ENCODE measurements at regions not wholly inside any gene's neighbourhood (a gene's known extent, or its start where the extent isn't known, plus 50 kb on each side); places are given as distances from the start of the nearest gene placed in this dataset.
"Not testable (repeated sequence)": the region's sequence is repeated elsewhere in the genome, so short reads cannot be mapped to it uniquely, and the experiment has no call there.

DNA sequence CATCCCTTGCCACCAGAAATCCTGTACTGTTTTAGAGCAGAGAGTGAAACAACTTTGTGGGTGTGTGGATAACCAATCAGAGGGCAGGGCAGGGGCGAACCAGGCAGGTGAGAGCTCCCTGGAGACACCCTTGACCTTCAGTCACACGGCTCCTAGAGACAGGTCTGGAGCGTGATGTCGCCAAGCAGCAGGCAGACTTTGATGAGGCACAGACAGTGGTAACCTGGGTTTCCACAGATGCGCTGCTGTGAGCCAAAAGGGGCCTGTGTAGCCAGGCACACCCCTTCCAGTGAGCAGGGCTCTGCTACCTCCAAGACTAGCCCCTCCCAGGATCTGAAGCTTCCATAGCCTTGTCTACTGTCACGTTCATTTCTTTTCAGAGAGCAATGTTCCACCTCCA lies 317.8 kb upstream of the ADCY2 start:
- DNase-seq: no peak

DNA sequence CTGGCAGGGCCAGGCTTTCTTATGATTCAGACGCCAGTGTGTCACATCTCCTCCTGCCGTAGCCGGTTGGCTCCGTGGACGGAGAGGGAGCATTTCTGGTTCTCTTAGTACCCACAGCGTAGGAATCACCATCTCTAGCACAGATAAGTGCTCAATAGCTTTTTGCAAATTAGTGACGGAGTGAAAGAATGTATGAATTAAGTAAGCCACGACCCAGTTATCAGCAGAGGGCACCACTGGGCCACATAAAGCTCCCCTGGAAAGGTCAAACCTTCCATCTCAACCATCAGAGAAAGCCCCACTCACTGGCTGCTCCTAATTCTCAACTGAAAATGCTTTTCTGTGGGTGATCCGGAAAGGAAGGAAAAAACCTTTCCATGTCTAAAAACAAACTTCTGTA lies 317.0 kb upstream of the ADCY2 start:
- peak in 4 of 56 donors; percentile 3 to 12 (median 8) for DNase-seq

DNA sequence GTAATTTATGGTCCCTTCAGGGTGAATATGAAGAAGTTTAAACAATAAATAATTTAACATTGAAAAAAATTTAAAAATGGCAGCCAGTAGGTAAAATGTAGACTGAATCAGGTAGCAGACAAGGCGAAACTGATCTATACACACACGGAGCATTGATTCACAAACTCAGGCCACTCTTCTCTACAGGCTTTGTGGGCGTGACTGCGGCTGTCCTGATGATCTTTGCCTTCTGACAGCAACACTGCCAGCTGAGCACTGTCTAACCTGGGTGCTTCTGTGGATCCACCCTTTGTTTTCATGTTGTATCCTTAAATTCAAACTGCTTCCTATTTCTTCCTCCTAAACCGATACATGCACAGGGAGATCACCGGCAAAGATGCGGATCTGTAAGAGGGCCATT lies 315.4 kb upstream of the ADCY2 start:
- no peak for DNase-seq

DNA sequence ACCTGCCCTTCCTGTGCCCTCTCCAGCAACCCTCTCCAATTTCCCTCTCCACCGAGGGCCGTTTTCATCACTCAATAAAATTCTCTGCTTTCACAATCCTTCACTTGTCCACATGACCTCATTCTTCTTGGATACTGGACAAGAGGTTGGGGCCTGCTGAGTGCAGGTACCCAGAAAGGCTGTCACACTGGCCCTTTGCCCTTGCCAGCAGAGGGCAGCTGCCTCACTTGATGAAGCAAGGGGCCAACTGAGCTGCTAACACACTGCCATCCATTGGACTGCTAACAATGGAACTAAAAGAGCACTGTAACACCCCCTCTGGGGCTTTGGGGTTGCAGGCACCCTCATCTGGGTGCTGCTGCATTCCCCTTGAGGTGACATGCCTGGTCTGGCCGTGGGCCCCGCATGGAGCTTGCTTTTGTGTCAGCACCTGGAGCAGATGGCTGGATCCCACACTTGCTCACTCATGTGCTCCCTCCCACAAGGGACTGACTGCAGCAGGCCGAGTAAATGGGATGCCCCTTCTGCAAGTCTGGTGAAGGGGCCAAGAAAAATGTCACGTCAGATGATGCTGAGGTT lies 308.1 kb upstream of the ADCY2 start:
- no peak for DNase-seq

DNA sequence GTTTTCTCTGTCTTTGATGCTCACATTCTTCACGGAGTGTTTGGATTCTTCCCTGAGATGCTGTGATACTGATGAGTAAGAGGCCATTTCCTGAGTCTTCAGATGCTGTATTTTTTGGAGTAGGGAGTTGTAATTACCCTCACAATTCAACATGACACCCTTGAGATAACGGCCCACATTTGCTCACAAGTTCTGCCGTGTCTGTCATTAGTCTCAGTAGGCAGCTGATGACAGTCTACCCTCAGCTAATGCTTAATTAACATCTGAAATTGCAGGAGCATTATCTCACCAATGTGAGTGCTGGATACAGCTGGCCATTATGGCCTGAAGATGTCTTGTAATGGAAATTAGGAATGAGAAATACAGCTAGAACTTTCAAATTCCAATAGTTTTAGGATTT lies 307.1 kb upstream of the ADCY2 start:
- no peak for DNase-seq

DNA sequence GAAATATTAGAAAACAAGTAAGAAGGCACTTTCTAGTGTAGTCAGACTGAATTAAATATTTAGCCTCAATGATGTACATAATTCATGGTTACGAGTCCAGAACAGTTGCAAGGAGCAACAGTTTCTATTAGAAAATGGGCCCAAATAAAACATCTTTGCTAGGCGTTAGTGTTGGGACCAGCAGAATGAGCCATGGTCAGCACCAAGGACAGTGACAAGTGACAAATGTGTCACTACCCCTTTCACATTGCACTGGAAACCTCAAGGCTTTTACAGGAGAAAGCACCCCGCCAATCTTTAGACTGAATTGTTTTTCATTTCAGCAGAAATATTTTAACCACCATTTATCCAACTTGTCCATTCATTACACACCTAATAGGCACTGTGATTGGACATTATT lies 301.3 kb upstream of the ADCY2 start:
- DNase-seq: no peak

DNA sequence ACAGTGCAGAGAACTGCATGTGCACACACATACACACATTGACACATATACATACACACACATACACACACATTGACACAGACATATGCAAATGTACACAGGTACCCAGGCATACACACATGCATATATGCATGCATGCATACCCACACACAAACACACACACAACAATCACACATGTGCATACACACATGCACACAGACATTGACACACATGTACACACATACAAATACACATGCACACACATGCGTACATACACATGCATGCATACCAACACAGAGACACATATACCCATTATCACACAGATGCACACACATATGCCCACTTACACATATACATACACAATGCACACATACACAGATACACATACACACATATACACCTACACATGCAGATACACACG lies 299.6 kb upstream of the ADCY2 start:
- no peak for DNase-seq

DNA sequence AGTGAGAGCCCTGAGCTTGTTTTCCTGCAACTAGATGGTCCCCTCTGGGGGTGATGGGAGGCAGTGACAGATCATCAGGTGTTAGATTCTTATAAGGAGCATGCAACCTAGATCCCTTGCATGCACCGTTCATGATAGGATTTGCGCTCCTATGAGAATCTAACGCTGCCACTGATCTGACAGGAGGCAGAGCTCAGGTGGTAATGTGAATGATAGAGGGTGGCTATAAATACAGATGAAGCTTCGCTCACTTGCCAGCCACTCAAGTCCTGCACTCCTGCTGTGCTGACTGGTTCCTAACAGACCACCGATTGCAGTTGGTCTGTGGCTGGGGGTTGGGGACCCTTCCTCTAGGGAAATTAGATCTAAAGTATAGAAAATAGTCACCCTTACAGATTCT lies 290.6 kb upstream of the ADCY2 start:
- no peak for DNase-seq

DNA sequence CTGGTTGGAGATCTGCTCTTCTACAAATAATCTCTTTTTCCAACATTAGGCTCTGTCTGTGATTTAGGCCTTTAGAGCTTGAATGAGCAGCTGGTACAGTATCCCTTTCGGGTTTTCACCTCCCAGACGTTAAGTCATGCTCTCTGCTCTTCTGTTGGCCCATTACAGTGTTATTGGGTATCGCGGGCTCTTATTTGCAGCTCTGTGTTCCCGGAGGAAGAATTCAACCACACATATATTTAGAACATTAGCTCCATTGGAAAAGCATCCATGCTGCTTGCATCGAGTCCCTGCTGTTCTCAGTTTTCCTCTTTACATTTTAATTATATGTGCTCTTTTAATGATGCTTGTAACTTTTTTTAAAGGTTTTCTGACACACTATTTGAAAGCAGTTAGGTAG lies 278.0 kb upstream of the ADCY2 start:
- DNase-seq: no peak

DNA sequence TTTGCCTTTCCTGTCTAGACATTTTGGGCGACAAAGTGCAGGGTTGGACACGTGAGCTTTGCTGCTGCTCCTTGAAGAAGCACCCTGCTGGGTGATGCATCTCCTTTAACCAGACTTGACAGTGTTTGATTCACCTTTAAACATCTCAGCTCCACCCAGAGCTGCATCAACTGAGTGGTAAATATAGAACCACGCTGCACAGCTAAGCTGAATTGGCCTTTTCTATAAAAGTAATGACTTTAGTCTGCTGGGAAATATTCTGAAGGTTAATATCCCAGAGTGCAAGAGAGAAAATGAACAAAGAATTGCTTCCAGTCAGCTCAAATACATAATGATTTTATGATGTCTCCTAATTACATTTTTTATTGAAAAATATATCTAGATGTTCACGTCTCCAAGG lies 264.3 kb upstream of the ADCY2 start:
- DNase-seq: no peak

DNA sequence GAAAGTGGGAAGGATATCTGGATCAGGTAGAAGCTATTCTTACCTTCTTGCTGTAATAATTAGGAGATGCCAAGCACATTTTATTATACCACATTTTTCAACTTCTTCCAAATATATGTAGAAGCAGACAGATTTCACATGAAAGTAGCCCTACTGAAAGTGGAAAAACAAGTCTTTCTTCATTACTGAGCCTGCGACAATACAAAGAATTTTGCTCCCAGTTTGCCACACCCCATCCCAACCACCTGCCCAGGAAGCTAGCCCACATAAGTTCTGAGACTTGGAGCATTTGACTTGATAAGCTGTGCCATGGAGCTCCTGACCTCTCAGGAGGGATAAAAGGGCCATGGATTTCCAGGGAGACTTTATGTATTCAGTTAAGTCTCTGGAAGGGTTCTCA lies 249.1 kb upstream of the ADCY2 start:
- no peak for DNase-seq

DNA sequence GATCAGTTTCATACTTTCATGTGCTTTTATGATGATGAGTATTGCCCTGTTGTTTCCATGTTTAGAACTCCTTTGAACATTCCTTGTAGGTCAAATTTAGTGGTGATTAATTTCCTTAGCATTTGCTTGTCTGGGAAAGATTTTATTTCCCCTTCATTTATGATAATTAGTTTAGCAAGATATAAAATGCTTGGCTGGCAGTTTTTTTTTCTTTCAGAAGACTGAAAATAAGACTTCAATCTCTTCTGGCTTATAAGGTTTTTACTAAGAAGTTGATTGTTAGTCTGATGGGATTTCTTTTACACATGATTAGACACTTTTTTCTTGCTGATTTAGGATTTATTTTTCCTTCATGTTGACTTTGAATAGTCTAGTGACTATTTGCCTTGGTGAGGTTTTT lies 238.9 kb upstream of the ADCY2 start:
- no peak for DNase-seq

DNA sequence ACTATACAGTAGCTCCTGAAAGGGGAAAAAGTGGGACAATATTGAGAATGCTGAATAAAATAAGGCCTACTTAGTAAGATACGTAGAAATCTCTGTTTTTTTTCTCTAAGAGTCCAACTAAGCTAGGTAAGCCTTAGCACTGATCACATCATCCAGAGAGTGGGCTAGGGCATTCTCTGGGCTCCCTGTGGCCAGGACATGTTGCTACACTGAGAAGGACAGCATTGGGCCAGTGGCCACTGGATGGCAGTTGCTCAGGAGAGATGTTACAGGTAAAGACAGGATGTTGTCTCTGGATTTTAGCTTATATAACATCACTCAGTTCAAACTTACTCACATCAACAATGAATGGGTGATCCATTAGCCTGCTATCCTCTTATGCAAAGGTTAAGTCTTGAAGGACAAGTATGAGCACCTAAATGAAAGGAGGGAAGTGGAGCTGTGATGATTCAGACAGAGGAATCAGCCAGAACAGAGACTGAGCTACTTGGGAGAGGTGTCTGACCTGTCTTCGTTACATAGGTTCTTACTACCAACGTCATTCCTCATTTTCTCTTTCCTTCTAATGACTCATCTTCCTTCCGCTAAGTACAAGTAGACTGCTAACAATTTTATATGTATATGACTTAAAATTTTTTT lies 226.6 kb upstream of the ADCY2 start:
- no peak for DNase-seq

DNA sequence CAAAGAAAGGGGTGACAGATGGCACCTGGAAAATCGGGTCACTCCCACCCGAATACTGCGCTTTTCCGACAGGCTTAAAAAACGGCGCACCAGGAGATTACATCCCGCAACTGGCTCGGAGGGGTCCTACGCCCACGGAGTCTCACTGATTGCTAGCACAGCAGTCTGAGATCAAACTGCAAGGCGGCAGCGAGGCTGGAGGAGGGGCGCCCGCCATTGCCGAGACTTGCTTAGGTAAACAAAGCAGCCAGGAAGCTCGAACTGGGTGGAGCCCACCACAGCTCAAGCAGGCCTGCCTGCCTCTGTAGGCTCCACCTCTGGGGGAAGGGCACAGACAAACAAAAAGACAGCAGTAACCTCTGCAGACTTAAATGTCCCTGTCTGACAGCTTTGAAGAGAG lies 225.2 kb upstream of the ADCY2 start:
- not testable (repeated sequence) for DNase-seq

DNA sequence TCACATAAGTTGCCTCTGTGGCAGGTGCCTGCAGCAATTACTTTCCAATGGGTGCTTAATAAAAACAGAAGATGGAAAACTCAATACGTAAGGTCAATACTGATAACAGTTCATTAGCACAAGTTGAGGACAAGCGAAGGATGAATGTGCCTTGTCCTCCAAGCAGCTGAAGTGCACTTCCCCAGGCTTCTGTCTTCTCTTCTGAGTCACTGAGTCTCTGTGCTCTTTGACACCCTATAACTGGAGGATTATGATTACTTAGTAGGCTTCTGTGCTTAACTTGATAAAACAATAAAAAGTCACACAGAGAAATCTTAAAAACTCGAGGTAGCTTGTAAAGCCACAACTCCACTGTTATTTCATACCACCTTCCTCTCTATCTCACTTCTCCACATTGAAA lies 216.6 kb upstream of the ADCY2 start:
- DNase-seq: no peak

DNA sequence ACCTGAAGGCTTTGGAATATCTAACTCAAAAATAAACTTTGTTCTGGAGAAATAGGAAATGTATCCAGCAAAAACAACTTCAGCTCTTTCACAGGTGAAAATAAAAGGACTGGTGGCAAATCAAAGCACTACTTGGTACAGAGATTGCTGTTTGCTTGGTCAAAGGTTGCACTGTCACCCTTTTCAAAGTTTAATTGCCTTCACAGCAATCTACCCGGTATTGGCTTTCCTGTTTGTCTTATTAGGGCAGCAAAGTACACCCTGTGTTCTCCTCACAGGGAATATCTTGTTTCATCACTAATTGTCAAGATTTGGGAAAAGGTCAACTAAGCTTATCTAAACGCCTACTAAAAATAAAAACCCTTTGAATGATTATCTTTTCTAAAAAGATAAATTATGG lies 214.1 kb upstream of the ADCY2 start:
- DNase-seq: no peak

DNA sequence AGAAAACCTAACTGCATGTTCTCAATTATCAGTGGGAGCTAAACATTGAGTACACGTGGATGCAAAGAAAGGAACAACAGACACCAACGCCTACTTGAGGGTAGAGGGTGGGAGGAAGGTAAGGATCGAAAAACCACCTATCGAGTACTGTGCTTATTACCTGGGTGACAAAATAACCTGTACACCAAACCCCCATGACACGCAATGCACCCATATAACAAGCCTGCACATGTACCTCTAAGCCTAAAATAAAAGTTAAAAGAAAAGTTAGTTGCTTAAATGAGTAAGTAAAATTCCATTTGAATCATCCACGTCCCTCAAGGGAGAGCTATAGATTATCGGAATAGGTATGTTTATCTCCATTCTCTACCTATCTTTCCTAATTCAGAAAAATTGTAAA lies 210.2 kb upstream of the ADCY2 start:
- DNase-seq: no peak

DNA sequence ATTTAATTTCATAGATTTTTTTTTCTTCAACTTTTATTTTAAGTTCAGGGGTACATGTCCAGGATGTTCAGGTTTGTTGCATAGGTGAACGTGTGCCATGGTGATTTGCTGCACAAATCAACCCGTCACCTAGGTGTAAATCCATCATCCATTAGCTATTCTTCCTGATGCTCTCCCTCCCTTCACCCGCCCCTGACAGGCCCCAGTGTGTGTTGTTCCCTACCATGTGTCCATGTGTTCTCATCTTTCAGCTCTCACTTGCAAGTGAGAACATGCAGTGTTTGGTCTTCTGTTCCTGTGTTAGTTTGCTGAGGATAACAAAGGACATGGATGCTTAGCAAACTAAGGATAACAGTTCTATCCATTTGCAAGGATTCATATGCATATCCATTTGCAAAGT lies 209.1 kb upstream of the ADCY2 start:
- DNase-seq: no peak

DNA sequence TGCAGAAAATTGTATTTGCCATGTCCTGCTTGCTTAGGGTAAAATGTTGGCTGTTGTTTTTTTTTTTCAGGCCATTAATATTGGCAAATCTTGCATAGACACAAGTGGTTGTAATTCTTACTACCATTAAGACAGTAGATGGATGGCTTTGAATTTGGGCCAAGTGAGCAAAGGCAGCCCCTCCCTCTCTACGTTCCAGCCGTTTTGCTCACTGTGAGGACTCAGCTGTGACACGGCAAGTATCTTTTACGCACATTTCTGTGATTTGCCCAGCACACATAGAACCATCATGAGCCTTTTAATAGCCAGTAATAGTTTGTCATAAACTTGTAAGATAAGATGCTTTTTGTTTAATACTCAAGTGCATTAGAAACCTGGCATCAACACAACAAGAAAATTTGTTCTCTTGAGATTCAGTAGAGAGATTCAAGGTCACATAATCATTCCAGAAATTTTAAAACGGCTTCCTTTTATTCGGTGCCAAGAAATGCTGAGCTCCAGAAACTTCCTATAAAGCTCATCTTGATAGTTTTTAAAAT lies 205.2 kb upstream of the ADCY2 start:
- DNase-seq: no peak

DNA sequence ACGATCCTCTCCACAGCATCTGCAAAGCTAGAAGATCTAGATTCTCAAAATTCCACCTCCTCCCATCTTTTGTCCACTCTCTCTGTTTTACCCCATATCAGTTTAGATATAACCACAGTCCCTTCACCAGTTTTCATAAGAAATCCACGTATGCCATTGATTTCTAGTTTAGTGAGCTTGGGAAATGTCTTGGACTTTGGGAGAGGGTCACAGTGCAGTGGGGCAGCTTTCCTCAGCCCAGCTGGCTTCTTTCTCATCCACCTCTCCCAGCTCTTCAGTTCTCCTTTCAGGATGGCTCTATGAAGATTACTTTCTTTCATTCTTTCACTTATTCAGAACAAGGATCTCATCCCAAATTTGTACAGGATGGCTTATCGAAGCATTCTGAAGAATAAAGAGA lies 203.9 kb upstream of the ADCY2 start:
- no peak for DNase-seq

DNA sequence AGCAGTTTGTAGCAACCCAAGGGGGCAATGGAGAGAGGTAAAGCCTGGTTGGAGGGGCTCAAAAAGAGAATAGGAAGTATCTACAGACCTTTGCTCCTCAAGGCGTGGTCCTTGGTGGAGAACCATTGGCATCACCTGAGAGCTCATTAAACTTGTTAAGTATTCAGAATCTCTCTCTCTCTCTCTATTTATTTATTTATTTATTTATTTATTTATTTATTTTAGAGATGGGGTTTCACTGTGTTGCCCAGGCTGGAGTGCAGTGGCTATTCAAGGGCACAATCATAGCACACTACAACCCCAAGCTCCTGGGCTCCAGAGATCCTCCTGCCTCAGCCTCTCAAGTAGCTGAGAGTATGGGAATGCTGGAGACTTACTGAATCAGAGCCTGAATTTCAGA lies 193.1 kb upstream of the ADCY2 start:
- DNase-seq: no peak

DNA sequence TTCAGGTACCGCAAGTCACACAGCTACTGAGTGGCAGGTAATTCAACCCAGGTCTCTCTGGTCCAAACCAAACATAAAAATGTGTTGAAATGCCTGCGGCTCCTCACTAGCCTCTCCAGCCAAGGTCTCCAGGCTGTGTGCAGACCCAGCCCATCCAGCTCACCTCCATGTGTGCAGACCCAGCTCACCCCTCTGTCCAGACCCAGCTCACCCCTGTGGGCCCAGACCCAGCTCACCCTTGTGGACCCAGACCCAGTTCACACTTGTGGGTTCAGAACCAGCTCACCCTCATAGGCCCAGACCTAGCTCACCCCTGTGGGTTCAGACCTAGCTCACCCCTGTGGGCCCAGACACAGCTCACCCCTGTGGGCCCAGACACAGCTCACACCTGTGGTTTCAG lies 188.0 kb upstream of the ADCY2 start:
- DNase-seq: no peak

DNA sequence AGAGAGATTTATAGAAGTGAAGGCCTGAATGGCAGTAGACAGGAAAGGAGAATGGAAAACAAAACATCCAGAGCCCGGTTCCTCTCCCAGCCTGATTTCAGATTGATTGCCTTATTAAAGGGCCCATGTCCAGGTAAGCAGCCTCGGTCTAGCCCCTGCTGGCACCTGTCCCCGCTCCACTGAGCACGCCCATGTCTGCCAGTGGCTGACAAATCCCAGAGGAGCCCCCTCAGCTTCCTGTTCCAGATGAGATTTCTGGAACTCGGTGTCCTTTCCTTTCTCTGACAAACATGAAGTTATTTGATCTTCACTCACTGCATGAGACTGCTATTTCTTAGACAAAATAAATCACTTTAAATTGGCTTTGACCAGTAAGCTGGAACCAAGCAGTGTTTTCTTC lies 187.0 kb upstream of the ADCY2 start:
- no peak for DNase-seq

DNA sequence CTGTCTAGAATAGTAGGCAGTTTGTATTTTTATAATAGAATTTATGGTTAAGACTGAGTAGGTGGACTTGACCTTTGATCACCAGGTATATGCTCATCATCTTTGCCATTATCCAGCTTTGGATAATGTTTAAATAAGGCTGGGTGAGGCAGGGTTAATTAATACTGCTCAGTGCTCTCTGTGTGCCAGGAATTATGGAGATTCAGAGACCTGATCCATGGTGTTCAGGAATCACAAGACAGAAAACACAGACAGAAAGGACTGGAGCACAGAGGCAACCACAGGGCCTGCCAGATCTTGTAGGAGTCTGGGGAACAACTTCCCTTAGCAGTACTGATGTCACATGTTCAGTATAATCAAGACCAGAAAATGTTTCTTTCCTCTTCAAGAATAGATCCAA lies 186.3 kb upstream of the ADCY2 start:
- DNase-seq: no peak

Data from amygdala (tissue), 56 donors.